HG03342 (cell line): ENCODE measurements at regions not wholly inside any gene's neighbourhood (a gene's known extent, or its start where the extent isn't known, plus 50 kb on each side); places are given as distances from the start of the nearest gene placed in this dataset.
"Not testable (repeated sequence)": the region's sequence is repeated elsewhere in the genome, so short reads cannot be mapped to it uniquely, and the experiment has no call there.

Source experiments
- ATAC-seq: cut with Tn5 transposase; IDR thresholded peaks from one replicate; pipeline ENCODE4 v1.9.1; 2021; ENCODE audit warnings: mild to moderate bottlenecking, moderate library complexity; ENCODE audit not compliant: unreplicated experiment

- ATAC-seq = not testable (repeated sequence)
These were observed 138.4 kb downstream of the KCNJ12 start for GRCh38 chr17:21514567-21514966.

DNA sequence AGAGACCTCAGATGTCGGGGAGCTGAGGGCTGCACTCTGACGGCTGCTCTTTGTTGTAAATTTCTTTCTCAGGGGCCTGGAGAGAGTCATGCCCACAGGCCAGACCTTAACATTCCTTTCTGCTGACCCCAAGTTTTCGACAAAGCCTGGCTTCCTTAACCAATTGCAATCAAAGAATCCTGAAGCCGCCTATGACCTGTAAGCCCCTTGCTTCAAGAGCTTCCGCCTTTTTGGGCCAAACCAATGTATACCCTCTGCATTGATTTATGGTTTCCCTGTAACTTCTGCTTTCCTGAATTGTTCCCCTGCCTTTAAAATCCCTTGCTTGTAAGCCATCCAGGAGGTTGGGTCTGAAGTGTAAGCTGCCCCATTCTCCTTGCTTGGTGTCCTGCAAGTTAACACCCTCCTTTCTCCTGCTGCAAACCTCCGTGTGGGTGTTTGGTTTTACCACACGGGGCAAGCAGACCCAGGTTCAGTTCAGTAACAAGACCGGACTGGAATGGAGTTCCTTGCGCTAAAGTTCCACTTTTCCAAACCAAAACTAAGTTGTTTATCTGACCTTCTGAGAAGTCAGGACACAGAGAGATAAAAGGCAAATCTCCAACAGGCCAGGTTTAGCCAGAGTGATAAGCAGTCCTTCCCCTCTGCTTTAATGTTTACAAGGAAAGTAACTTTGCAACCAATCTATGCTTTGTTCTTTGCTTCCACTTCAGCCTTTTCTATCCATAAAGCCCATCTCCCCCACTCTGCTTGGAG lies 141.6 kb downstream of the KCNJ12 start:
- no peak for ATAC-seq

GRCh38 chr17:21522755-21523336 lies 146.7 kb downstream of the KCNJ12 start:
- ATAC-seq = no peak

- no peak for ATAC-seq
These were observed 147.5 kb downstream of the KCNJ12 start for GRCh38 chr17:21523497-21524210.

GRCh38 chr17:21524211-21524591 lies 148.0 kb downstream of the KCNJ12 start:
- ATAC-seq = no peak

- no peak for ATAC-seq
These were observed 149.4 kb downstream of the KCNJ12 start for GRCh38 chr17:21525464-21526130.

DNA sequence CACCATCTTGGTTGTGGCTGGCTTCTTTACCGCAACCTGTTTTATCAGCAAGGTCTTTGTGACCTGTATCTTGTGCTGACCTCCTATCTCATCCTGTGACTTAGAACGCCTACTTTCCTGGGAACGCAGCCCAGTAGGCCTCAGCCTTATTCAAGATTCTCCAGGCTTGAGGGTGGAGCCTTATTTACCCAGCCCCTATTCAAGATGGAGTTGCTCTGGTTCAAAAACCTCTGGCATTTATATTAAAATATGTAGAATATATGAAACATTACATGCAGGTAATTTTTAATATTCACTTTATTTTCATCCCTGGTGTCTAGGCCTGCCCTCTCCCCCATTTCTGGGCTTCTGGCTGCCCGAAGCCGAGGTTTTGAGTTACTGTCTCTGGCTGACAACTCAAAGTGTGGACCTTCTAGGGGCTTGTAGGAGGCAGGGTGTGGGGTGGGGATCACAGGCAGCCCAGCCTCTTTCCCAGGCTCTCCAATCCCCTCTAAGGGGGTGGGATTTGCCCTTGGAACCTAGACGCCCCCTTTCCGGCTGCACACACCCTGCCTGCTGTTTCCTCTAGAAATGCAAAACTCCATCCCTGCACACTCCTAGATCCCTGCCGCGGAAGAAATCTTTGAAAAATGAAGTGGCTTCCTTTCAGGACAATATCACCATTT lies 152.0 kb downstream of the KCNJ12 start:
- ATAC-seq = no peak

DNA sequence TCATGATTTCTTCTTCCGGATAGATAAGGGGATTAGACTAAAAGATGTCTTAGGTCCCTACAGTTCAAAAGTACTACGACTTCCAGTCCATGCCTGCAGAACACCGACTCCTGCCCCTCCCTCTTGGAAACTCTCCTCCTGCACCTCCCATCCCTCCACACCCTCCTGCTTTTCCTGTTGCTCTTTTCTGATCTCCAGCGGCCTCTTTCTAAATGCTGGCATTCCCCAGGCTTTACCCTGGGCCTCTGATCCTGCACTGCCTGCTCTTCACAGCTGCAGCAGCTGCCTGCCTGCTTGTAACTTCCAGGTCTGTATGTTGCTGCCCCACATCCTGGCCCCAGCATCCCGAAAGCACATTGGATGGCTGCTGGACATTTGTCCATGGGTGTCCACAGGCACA lies 154.2 kb downstream of the KCNJ12 start:
- ATAC-seq = no peak

DNA sequence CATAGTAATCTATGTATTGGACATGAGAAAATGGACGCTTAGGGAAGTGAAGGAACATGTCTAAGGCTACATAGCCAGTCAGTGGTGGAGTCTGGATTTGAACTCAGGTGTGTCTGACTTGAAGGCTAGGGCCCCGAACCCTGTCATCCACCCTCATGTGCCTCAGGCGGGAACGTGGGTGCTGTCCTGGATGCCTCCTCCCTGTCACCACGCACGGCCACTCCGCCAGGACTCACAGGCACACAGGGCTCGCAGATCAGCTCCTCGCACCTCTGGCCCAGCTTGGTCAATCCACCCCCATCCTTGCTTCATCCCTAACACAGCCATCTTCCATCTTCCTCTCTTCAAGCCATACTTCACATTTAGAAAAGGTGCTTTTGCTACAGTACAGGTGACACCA lies 154.7 kb downstream of the KCNJ12 start:
- no peak for ATAC-seq

- ATAC-seq = no peak
These were observed 156.7 kb downstream of the KCNJ12 start for GRCh38 chr17:21532763-21533385.

DNA sequence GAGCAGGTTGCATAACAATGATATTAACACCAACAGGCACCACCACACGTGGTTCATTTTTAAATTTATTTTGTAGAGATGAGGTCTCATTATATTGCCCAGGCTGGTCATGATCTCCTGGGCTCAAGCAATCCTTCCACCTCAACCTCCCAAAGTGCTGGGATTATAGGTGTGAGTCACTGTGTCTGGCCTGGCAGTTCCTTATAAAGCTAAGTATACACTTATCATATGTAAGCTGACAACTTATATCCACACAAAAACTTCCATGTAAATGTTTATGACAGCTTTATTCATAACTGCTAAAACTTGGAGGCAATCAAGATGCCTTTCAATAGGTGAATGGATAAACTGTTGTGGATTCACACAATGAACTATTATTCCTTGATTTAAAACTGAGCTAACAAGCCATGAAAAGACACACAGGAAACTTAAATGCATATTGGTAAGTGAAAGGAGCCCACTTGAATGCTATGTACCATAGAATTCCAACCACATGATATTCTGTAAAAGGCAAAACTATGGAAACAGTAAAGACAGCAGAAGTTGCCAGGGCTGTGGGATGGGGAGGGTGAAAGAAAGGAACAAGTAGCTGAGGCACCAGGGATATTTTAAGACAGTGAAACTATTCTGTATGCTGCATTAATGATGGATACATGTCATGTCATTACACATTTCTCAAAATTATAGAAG lies 156.5 kb upstream of the KCNJ18 start:
- no peak for ATAC-seq

- ATAC-seq = no peak
These were observed 155.0 kb upstream of the KCNJ18 start for GRCh38 chr17:21537302-21537701.

GRCh38 chr17:21538615-21539014 lies 153.7 kb upstream of the KCNJ18 start:
- ATAC-seq = no peak

- ATAC-seq = no peak
These were observed 153.2 kb upstream of the KCNJ18 start for GRCh38 chr17:21539146-21539545.

GRCh38 chr17:21540502-21540901 lies 151.8 kb upstream of the KCNJ18 start:
- no peak for ATAC-seq

GRCh38 chr17:21542070-21542469 lies 150.3 kb upstream of the KCNJ18 start:
- no peak for ATAC-seq

GRCh38 chr17:21542991-21543390 lies 149.3 kb upstream of the KCNJ18 start:
- no peak for ATAC-seq

- ATAC-seq = no peak
These were observed 147.3 kb upstream of the KCNJ18 start for GRCh38 chr17:21545064-21545463.

- no peak for ATAC-seq
These were observed 144.1 kb upstream of the KCNJ18 start for GRCh38 chr17:21548236-21548635.

GRCh38 chr17:21549107-21549687 lies 143.1 kb upstream of the KCNJ18 start:
- no peak for ATAC-seq
